Suppressor macrophage treated with lipopolysaccharide for 1 hour (primary cell): ENCODE measurements at regions not wholly inside any gene's neighbourhood (a gene's known extent, or its start where the extent isn't known, plus 50 kb on each side); places are given as distances from the start of the nearest gene placed in this dataset.
A peak's percentile ranks its signal among the peaks of the same experiment; 100 is the strongest.
"Not testable (repeated sequence)": the region's sequence is repeated elsewhere in the genome, so short reads cannot be mapped to it uniquely, and the experiment has no call there.

ENCODE experiments used
- DNase-seq, 3 donors: peaks; one replicate each; pipeline ENCODE4 v3.0.0-alpha.2; 2020 to 2022

DNA sequence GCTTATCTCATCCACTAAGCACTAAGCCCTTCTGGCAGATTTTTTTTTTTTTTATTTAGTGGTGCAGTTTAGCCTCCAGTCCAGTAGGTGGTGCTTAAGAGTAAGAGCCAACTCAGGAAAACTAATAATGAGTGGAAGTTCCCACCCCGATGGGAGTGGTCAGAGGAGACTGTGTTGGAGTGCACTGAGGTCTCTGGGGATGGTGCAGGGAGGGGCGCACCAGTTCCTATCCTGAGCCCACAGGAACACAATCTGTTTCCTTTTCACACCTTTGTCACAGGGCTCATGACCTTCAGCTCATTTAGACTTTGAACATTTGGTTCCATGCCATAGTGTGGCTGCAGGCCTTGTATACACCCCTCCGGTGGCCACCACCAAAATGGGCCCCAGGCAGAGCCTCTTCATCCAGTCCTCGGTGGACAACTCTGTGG lies 367.4 kb downstream of the SPRY2 start:
- peak; percentile 22 to 39 (median 27) for DNase-seq

DNA sequence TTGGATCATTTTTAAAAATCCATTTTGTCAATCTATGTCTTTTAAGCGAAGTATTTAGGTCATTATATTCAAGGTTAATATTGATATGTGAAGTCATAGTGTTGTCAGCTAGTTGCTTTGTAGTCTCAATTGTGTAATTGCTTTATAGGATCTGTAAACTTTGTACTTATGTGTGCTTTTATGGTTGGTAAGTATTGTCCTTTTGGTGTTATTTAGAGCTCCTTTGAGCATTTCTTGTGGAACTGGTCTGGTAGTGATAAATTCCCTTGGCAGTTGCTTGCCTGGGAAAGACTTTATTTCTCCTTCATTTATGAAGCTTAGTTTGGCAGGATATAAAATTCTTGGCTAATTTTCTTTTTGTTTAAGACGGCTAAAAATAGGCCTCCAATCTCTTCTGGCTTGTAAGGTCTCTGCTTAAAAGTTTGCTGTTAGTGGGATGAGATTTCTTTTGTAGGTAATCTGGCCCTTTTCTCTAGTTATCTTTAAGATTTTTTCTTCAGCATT lies 368.8 kb downstream of the SPRY2 start:
- DNase-seq, result no peak

DNA sequence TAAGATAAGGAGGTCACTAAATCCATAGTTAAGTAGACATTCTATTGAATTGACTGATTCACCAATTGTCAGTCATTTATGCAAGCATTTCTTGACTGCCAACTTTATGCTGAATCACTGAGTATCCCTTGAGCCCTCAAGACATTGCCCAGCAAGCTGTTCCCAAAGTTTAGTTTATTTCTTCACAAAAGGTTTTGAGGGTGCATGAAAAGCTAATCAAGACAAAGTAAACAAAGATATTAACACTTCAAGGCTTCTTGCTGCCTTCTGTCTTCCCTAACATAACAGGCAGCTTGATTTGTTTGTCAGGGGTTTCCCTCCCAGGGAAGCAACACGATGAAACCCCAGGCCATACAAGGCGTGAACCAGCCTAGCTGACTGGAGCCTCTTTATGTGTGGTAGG lies 374.4 kb downstream of the SPRY2 start:
- peak in 1 of 3 donors; percentile 9 for DNase-seq

DNA sequence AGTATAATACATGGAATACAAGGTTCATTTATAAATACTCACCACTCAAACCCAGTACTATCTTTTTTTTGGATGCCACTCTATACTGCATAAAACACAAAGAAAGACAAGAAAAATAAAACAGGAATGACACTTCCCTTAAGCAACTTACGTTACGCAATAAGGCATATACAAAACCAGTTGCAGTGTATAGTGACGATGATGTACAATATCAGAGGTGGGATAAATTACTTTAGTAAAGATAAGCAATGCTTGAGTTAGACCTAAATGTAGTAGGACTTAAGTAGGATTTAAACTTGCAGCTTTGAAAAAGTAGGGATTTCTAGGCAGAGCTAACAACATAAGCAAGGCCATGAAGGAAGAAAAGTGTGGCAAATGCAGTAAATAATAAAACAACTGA lies 374.9 kb downstream of the SPRY2 start:
- peak; percentile 6 to 45 (median 27) for DNase-seq

DNA sequence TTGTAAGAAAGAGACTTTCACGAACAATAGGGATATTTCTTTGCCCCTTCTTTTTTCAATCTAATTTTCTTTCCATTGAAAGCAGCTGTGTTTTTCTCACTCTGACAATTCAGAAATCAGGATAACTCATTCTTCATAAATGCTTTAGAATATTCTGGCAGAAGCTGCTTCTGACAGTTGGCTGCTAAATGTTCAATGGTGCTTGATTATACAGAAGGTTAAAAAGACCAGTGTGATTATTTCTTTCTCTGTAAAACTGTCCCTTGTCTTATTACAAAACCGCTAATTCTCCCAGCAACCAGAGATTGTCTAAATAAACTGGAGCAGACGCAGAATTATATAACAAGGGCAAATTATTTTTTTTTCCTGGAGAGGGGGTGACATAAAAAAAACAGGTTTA lies 394.4 kb downstream of the SPRY2 start:
- DNase-seq, result no peak

DNA sequence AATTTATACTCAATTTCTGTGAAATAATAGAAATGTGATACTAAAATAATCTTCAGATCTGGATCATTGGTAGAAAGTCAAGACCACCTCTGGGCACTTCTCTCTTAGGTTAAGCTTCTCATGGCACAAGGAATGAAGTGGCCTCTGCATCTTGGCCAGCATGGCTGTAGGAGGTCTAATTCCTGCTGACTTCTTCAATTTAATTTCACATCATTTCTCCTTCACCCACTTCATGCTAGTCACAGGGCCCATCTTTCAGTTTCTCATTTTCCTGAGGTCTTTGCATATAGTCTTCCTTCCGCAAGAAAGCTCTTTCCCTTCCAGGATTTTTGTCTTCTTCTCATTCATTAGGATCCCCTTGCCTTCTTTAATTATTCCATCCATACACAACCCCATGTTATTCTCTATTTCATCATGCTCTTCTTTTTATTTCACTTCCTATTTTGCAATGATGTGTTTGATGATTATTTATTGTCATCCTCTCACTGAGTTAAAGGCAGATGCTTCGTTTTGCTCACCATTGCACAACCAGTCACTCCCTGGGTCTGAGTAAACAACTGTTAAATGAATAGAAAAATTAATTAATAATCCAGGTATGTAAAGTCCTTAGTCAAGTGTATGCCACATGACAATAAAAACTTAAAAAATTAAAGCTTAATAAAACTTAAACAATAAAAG lies 397.4 kb downstream of the SPRY2 start:
- DNase-seq, result peak; percentile 28 to 70 (median 56)

DNA sequence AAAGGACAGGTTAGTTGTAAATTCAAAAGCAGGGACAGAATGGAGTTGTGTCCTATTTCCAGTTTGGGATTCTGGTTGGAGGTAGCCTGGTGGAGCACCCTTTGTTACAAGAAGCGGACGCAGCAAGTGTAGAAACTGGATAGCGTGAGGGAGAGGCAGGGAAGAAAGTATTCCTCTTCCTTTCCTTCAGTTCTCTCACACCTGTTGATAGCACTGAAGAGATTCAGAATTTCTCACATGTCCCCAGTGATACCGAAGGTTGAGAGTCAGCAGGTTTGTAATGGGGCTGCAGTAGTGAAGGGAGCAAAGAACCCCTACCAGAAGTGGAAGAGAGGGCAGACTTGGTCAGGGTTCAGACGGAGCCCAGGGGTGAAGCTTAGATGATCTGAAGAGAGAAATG lies 399.2 kb downstream of the SPRY2 start:
- no peak for DNase-seq

DNA sequence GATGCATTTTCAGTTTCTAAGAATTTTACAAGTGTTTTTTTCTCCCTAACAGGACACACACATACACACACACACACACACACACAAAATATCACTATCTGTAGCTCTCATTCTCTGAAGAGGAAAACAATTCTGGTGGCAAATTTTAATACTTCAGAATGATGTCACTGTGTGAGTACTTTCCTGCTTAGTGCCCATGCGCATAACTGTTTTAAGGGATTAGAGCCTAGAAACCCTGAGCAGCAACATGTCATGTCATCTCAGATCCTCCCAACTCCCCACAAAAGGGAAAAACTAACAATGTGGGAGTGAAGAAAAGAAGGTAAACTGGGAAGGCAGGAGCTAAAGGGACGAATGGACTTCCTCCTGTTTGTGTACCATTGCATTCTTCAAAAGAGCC lies 401.2 kb downstream of the SPRY2 start:
- DNase-seq, result no peak

DNA sequence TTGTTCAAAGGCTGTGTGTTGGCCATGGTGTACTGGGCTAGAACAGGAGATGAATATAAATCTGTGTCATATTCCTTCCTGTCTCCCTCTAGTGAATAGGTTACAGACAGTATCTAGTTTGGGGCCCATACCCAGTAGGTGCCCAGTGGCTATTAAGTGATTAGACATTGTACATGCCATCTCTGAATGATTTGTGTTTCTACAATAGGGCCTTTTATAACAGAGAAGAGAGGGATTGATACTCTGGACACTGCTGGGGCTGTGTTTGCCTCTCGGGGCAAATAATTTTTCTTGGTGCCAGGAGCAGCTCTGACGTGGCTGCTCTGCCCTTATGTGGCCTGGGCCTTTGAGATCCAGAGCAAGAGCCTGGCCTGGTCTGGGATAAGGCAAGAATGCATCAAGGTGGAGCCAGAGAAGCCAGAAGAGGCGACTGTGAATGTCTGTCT lies 403.1 kb downstream of the SPRY2 start:
- no peak for DNase-seq

DNA sequence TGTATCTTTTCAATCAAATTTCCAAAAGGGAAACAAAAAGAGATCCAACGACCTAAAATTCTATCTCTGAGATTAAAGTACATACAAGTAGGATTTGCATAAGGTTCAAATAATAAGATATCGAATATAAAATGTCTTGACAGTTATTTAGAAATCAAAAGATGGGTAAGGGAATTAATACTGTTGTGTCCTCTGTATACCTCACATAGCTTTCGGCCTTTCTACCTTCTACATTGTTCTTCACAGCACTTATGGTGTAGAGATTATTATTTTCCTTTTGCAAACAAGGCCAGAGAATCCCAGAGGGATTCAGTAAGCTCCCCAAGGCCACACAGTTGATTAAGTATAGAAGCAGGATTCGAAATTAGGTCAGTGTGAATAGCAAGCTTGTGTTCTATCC lies 403.6 kb downstream of the SPRY2 start:
- DNase-seq, result no peak

DNA sequence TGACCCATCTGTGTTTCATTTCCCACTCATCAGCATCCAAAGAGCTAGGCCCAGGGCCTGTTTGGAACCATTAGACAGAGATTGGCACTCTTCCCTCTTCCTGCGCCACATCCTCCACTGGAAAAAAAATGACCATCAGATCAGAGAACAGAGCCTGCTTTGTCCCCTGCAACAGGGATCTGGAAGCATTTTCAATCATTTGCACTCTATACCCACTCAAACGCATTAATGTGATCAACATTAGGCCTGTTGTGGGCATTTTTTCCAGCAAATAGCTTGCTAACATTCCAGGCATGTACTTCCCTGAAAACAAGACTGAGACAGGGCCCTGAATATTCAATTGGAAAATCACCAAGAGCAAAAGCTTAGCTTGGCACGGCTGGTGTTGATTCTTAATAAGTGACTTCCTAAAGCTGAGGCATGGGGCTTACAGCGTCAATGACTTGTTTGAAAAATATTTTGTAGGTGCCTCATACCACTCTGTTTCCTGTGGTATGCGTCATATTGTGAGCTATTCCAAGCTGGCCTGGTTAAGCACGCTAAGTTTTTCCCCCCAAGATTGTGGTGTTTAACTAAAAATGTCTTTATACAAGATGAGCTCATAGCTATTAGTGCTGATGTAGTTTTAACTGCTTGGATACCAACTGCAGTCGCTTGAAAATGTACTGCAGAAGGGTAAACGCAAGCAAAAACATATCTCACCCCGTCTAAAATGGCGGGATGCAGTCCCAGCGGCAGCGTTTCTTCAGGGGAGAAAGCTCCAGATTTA lies 404.4 kb downstream of the SPRY2 start:
- DNase-seq, result no peak

DNA sequence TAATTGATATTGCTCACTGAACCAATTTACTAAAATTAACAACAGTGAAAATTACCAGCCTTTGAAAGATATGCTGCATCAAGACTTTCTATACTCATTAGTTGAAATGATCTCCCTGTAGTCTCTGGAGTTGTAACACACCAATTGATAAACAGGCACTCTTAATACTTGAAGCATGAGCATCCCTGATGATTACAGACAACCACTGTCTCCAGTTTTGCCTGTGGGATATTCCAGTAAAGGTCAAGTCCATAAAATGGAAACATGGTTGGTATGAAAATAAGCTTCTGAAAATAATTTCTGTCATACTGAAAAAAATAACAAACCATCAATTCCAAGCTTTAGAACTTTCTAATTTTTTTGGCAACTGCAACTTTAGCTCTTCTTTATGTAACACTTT lies 405.8 kb downstream of the SPRY2 start:
- no peak for DNase-seq

DNA sequence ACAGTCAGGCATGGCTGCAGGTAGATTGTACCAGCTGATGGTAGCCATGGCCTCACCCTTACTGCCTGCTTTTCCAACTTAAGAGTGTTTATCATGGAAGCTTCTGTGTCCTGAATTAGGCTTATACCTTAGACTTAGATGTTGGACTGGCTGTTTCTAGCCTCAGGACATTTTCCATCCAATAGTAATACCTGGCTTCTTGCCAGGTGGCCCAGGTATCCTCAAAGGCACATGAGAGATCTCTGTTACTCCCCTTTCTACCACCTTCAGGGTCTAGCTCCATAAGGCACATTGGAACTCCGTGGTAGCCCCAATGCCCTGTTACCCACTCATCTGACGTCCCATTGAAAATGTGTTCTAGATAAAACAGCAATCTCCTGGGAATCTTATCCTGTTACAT lies 407.5 kb downstream of the SPRY2 start:
- DNase-seq, result no peak

DNA sequence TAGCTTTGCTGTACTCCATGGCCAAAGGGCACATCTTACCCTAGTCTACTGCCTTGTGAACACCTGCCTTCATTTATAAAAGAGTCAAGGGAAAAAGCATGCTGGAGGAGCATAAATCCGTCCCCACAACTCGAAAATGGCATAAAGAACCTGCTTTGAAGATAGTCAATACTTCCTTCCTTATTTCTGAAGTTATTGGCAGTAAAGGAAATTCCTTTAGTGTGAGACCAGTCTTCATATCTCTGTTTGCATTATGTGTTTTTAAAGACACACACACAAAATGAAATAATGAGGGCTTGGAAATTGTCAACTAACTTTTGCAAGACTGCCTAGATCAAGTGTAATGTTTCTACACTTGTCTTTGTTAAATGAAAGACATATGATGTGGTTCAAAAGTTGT lies 408.4 kb downstream of the SPRY2 start:
- DNase-seq, result no peak

DNA sequence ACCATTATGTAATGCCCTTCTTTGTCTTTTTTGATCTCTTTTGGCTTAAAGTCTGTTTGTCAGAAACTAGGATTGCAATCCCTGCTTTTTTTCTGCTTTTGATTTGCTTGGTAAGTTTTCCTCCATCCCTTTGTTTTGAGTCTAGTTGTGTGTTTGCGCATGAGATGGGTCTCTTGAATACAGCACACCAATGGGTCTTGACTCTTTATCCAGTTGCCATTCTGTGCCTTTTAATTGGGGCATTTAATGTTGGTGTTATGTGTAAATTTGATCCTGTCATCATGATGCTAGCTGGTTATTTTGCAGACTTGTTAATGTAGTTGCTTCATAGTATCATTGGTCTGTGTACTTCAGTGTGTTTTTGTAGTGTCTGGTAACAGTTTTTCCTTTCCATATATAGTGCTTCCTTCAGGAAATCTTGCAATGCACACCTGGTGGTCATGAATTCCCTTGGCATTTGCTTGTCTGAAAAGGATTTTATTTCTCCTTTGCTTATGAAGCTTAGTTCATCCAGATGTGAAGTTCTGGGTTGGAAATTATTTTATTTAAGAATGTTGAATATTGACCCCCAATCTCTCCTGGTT lies 416.9 kb downstream of the SPRY2 start:
- DNase-seq, result not testable (repeated sequence)

DNA sequence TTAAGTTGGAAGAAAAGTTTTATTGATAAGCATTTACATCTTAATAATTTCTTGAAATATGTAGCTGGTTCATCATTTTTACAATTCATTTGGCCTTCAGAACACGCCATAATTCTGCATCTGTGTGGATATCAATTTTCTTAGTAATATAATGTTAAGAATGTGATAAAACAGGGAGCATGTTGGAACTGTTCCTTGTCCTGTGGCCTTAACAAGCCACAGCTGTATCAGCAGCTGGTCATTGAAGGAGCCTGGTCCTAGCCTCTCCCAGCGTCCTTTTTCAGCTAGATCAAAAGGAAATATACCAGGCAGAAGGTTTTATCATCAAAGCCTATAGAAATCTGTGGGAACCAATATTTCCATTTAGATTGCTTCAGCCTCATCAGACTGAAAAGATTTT lies 421.8 kb downstream of the SPRY2 start:
- no peak for DNase-seq

DNA sequence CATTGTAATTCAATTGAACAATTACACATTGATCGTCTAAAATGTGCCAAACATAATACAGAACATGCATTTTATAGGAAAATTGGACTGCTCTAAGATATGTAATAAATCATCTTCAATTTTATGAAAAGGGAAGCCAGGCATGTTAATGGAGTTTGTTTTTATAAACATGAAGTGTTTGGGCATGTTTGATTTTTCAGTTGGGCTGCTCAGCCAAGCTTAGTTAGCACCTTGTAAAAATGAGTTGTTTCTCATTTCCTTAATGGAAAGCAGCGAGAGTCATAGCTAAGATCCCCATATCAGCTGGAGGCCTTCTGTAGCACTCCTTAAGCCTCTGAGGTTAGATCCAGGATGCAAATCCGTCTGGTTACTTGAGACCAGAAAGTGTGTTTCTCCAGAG lies 422.3 kb downstream of the SPRY2 start:
- no peak for DNase-seq

DNA sequence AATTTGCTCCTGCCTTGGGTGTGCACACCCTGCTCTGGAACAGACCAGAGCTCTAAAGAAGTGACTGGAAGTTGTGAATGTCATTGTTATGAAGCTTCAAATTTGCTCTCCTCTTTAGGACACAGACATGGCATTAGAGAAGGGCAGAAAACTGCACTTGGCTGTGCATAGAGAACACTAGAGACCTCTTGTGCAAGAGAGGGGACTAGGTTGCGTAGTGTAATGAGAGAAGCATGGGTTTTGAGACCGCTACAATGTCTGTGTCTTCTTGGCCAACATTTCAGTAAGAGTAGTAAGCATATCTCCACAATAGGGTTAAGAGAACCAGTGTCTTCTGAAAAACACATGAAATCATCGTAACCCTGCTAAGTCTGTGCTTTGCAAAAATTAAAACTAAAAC lies 423.3 kb downstream of the SPRY2 start:
- no peak for DNase-seq

DNA sequence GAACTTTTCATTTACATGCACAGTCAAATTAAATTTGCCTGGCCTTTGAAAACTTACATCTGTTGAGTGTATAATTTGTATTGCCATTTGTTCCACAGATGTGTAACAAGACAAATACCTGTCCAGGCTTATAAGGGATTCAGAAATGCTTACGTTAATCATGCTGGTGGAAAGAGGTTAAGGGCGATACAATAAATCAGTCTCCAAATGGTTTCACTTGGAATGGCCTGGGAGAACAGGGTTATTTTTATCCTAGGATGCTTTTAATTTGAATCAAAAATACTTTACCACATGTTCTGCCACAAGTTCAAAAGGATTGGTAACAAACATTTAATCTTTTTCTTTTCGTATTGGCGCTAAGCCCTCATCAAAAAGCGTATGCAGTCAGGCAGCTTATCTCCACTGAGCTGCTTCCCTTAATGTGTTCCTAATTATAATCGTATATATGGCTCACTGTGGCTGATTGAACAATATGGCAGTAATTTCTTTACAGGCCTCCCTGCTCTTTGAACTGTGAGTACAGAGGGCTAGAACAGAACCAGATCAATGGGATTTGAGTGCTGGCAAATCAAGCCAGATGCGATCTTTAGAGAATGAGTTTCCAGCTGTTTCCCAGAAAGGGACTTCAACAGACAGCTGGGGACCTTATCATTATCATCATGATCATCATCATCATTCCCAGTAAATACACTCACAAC lies 425.7 kb downstream of the SPRY2 start:
- DNase-seq, result no peak

DNA sequence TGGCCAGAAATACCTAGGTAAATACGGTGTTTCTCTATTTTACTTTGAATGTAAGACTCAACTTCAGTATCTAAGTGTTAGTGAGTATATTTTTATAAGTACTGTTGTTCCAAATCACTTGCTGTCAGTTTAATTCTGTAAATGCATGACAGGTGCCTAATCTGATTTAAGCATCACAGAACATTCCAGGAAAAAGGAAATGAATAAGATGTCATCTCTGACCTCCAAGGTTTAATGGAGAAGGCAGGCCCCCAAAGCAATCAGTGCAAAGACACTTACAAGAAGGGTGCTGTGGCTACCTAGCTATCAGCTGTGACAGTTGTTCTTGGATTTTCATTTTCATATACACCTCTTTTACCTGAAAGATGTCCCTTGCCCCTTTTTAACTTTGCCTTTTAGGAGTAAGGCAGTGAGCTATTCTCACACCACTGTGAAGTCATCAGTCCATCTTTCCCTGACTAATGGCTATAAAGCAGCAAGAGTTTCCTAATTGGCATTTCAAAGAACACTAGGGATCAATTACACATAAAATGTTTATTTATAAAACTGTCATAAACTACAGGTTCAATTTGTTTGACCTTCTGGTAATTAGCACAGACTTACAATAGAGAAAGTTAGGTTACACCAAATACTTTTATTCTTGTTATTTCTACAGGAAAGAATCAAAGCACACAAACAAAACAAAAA lies 427.6 kb downstream of the SPRY2 start:
- no peak for DNase-seq

DNA sequence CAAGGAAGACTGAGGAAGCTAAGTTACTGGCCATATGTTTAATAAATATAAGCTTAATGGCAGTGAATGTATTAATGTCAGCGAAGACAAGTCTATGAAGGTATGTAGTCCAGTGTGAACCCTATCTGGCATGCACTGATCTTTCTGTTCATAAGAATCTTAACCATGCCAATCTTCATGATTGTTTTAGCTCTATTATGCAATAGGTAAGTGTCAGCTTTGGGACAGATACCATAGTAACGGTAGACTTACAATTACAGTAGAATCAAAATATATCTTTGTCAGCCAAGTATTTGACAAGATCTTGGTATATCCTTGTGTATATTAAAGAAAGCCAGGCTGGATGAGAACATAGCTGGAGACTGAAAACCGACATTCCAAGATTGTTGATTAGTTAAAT lies 428.5 kb downstream of the SPRY2 start:
- no peak for DNase-seq

DNA sequence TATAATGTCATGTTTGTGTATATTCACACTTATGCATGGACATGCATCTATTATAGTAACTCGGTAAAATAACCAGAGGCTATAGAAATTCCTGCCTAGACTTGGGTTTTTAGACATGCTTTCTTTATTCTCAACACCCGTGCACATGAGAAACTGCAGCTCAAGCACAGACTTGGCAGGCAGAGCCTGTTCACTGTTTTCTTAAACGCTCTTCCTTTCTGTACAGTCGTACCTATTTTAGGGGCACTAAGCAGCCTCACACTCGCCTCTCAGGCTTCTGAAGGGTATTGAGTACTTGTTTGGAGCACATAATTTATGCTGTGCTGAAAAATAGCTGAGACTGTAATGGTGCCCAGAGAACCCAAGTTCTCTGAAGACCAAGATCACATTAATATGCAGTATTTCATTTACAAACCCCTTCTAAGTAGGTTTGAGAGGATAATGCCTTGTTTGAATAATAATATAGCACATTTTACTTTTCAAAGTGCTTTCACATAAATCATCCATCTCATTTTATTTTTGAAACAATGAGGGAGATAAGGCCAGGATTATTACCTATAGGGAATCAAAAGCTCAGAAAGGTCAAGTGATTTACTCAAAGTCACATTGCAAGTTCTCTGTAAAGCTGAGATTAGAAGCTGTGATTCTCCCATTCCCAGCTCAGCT lies 429.9 kb downstream of the SPRY2 start:
- DNase-seq, result no peak
